HG03060 (cell line): ENCODE measurements at regions not wholly inside any gene's neighbourhood (a gene's known extent, or its start where the extent isn't known, plus 50 kb on each side); places are given as distances from the start of the nearest gene placed in this dataset.
"Not testable (repeated sequence)": the region's sequence is repeated elsewhere in the genome, so short reads cannot be mapped to it uniquely, and the experiment has no call there.

Experiments
- ATAC-seq: cut with Tn5 transposase; IDR thresholded peaks from one replicate; pipeline ENCODE4 v1.9.1; 2021; ENCODE audit warnings: low read depth, moderate number of reproducible peaks; ENCODE audit not compliant: unreplicated experiment

GRCh38 chr16:86854626-86855294 is 276.4 kb downstream of the FOXL1 start:
- ATAC-seq, result no peak

- no peak for ATAC-seq
Measured at GRCh38 chr16:86856946-86857586, 278.7 kb downstream of the FOXL1 start.

- no peak for ATAC-seq
Measured at GRCh38 chr16:86857807-86858206, 279.5 kb downstream of the FOXL1 start.

GRCh38 chr16:86858501-86858900 is 280.2 kb downstream of the FOXL1 start:
- ATAC-seq, result no peak

- not testable (repeated sequence) for ATAC-seq
Measured at GRCh38 chr16:86861270-86861858, 283.0 kb downstream of the FOXL1 start.

- ATAC-seq, result no peak
Measured at GRCh38 chr16:86862595-86863280, 284.4 kb downstream of the FOXL1 start.

- no peak for ATAC-seq
Measured at GRCh38 chr16:86863609-86864008, 285.3 kb downstream of the FOXL1 start.

GRCh38 chr16:86864586-86864985 is 286.2 kb downstream of the FOXL1 start:
- no peak for ATAC-seq

GRCh38 chr16:86865851-86866662 is 287.7 kb downstream of the FOXL1 start:
- no peak for ATAC-seq

- no peak for ATAC-seq
Measured at GRCh38 chr16:86866986-86867722, 288.8 kb downstream of the FOXL1 start.

- ATAC-seq, result no peak
Measured at GRCh38 chr16:86868070-86868469, 289.7 kb downstream of the FOXL1 start.

GRCh38 chr16:86868786-86869185 is 290.4 kb downstream of the FOXL1 start:
- no peak for ATAC-seq

- no peak for ATAC-seq
Measured at GRCh38 chr16:86869288-86870022, 291.1 kb downstream of the FOXL1 start.

- no peak for ATAC-seq
Measured at GRCh38 chr16:86870380-86870779, 292.0 kb downstream of the FOXL1 start.

- ATAC-seq, result no peak
Measured at GRCh38 chr16:86872131-86872530, 293.8 kb downstream of the FOXL1 start.

- no peak for ATAC-seq
Measured at GRCh38 chr16:86872833-86873232, 294.5 kb downstream of the FOXL1 start.

- no peak for ATAC-seq
Measured at GRCh38 chr16:86874141-86874540, 295.8 kb downstream of the FOXL1 start.

GRCh38 chr16:86876499-86876898 is 298.1 kb downstream of the FOXL1 start:
- ATAC-seq, result no peak

GRCh38 chr16:86877108-86877507 is 298.8 kb downstream of the FOXL1 start:
- no peak for ATAC-seq
